ENCODE measurements at regions not wholly inside any gene's neighbourhood (a gene's known extent, or its start where the extent isn't known, plus 50 kb on each side); places are given as distances from the start of the nearest gene placed in this dataset.

GRCh38 chr2:2751715-2752315 lies 420.7 kb upstream of the MYT1L start:
- TF ChIP-seq, protein P1, sequence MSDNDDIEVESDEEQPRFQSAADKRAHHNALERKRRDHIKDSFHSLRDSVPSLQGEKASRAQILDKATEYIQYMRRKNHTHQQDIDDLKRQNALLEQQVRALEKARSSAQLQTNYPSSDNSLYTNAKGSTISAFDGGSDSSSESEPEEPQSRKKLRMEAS (IDR thresholded peaks at IDR 0.05), result no peak
- TF ChIP-seq CTCF (IDR thresholded peaks at IDR 0.05; ENCODE audit: low read depth, low read length, missing input control), result no peak
- TF ChIP-seq RAD21 (IDR thresholded peaks at IDR 0.05), result no peak
- TF ChIP-seq ZBTB33 (IDR thresholded peaks at IDR 0.05), result no peak
- TF ChIP-seq JUND (IDR thresholded peaks at IDR 0.05), result no peak

Measured in liver (tissue), 3 donors.